B cell (primary cell): ENCODE measurements at regions not wholly inside any gene's neighbourhood (a gene's known extent, or its start where the extent isn't known, plus 50 kb on each side); places are given as distances from the start of the nearest gene placed in this dataset.

Experiments
- CTCF ChIP-seq: fragments of 200-600 bp; IDR thresholded peaks from one replicate; pipeline ENCODE4 v1.8.0; 2022; ENCODE audit warnings: antibody characterized with exemption, mild to moderate bottlenecking
- EZH2 ChIP-seq: IDR thresholded peaks from 2 replicates; pipeline ENCODE4 v1.6.1; 2012; ENCODE audit warnings: borderline replicate concordance, low read depth, mild to moderate bottlenecking, moderate library complexity, low read length; ENCODE audit not compliant: insufficient read depth, poor library complexity, severe bottlenecking

GRCh38 chr1:98351561-98351960 is 310.0 kb upstream of the SNX7 start:
- TF ChIP-seq CTCF, result no peak
- TF ChIP-seq EZH2, result no peak
